ENCODE measurements at regions not wholly inside any gene's neighbourhood (a gene's known extent, or its start where the extent isn't known, plus 50 kb on each side); places are given as distances from the start of the nearest gene placed in this dataset.

- intact Hi-C loops (cut with DNase I) = no loop called here
- no peaks in the 10 kb centered on the region for H3K9me3 ChIP-seq
- no peak overlapping the region for H3K27ac ChIP-seq
- DNase-seq = no peak
- no peaks in the 10 kb centered on the region for H3K4me1 ChIP-seq
- no peaks in the 10 kb centered on the region for H3K27me3 ChIP-seq
- H3K36me3 ChIP-seq = no peaks in the 10 kb centered on the region
- no peak overlapping the region for H3K9ac ChIP-seq (ENCODE audit: low read depth in 2 of 2, low read length in 2 of 2)
- TF ChIP-seq, protein P1, sequence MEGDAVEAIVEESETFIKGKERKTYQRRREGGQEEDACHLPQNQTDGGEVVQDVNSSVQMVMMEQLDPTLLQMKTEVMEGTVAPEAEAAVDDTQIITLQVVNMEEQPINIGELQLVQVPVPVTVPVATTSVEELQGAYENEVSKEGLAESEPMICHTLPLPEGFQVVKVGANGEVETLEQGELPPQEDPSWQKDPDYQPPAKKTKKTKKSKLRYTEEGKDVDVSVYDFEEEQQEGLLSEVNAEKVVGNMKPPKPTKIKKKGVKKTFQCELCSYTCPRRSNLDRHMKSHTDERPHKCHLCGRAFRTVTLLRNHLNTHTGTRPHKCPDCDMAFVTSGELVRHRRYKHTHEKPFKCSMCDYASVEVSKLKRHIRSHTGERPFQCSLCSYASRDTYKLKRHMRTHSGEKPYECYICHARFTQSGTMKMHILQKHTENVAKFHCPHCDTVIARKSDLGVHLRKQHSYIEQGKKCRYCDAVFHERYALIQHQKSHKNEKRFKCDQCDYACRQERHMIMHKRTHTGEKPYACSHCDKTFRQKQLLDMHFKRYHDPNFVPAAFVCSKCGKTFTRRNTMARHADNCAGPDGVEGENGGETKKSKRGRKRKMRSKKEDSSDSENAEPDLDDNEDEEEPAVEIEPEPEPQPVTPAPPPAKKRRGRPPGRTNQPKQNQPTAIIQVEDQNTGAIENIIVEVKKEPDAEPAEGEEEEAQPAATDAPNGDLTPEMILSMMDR (IDR thresholded peaks at IDR 0.05) = no peak
- no peak overlapping the region for H3K4me3 ChIP-seq
Measured at GRCh38 chr3:44080474-44081072, 161.1 kb upstream of the TOPAZ1 start.

DNA sequence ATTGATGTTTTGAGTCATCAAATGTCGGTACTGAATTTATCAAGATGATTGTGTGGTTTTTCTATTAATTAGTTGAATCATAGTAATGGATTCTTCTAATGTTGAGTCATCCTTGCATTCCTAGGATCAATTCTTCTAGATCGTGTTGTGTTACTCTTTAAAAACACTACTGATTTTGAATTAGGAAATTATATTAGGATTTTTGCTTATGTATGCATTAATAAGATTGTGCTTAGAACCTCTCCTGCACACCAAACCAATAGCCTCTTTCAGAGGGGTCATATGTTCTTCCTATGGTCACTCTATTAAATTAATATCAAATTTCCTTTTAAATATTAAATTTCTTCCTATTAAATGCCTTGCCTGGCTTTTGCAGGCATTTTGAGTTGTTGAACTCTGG lies 151.7 kb upstream of the TOPAZ1 start:
- intact Hi-C loops (cut with DNase I) = no loop called here
- TF ChIP-seq, protein P1 (IDR thresholded peaks at IDR 0.05) = no peak
- H3K9me3 ChIP-seq = no peaks in the 10 kb centered on the region
- H3K36me3 ChIP-seq = no peaks in the 10 kb centered on the region
- H3K27ac ChIP-seq = no peak overlapping the region
- H3K4me1 ChIP-seq = no peaks in the 10 kb centered on the region
- H3K9ac ChIP-seq (ENCODE audit: low read depth in 2 of 2, low read length in 2 of 2) = no peak overlapping the region
- no peak overlapping the region for H3K4me3 ChIP-seq
- H3K27me3 ChIP-seq = no peaks in the 10 kb centered on the region
- DNase-seq = no peak

DNA sequence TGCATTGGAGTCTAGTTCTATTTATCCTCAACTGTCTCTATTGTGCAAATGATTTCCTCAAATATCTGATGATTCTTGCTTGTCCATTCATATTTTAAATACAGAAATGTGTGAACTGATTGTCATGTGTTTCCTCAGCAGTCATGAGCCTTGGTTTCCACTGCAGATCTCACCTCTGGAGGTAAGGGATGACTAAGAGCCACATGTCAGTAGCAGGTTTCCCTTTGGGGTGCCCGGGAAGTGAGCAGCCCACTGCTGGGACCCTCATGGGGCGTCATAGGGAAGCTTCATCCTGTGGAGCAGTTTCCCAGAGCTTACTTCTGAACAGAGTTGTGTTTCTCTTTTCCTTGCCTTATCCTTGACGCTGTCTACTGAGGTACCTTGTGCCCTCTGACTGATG lies 149.2 kb upstream of the TOPAZ1 start:
- Histone ChIP-seq H3K4me3 (no peak overlapping the region), H3K9me3 (no peaks in the 10 kb centered on the region), H3K4me1 (no peaks in the 10 kb centered on the region), H3K27ac (no peak overlapping the region), H3K27me3 (no peaks in the 10 kb centered on the region), H3K9ac (ENCODE audit: low read depth in 2 of 2, low read length in 2 of 2) (no peak overlapping the region), H3K36me3 (no peaks in the 10 kb centered on the region)
- TF ChIP-seq, protein P1 (IDR thresholded peaks at IDR 0.05) = no peak
- no peak for DNase-seq
- intact Hi-C loops (cut with DNase I) = no loop called here

GRCh38 chr3:44093531-44093930 lies 148.2 kb upstream of the TOPAZ1 start:
- no peak overlapping the region for H3K27ac ChIP-seq
- DNase-seq = no peak
- no peaks in the 10 kb centered on the region for H3K9me3 ChIP-seq
- TF ChIP-seq, protein P1 (IDR thresholded peaks at IDR 0.05) = no peak
- H3K9ac ChIP-seq (ENCODE audit: low read depth in 2 of 2, low read length in 2 of 2) = no peak overlapping the region
- no peak overlapping the region for H3K4me3 ChIP-seq
- intact Hi-C loops (cut with DNase I) = no loop called here
- no peaks in the 10 kb centered on the region for H3K36me3 ChIP-seq
- H3K4me1 ChIP-seq = no peaks in the 10 kb centered on the region
- no peaks in the 10 kb centered on the region for H3K27me3 ChIP-seq

DNA sequence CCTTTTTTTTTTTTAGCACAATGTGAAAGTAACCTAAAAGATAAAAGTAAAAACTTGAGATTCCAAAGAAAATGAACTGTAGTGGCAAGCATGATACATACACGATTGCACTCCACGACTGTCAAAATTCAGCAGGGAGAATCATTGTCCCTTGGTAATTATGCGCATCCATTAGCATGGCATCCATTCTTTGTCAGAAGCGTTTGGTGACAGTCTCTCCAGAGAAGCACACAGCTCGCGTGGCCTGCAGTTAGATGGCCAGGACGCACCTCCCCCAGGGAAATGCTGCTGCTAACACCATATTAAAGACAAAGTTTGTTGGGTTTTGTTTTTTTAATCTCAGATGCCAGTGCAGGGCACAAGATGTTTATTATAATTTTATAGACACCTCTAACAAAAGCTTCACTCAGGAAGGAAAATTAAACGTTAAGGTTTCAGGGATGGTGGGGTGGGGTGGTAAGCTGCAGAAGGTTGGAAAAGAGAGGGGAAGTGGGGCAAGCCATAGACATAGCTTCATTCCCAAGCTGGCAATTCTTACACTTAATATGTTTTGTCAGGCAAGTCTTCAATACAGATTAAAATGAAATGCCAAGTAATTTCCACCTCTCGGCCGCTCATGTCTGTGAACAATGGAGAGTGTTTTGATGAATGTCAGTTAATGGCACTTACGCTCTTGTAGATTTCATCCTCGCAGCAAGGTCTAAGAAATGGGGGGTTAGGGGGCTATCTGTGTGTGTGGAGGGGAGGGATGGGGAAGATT lies 142.8 kb upstream of the TOPAZ1 start:
- no peaks in the 10 kb centered on the region for H3K27me3 ChIP-seq
- H3K4me3 ChIP-seq = no peak overlapping the region
- no peaks in the 10 kb centered on the region for H3K36me3 ChIP-seq
- no peak overlapping the region for H3K27ac ChIP-seq
- no peak overlapping the region for H3K9ac ChIP-seq (ENCODE audit: low read depth in 2 of 2, low read length in 2 of 2)
- intact Hi-C loops (cut with DNase I) = no loop called here
- no peak for DNase-seq
- no peaks in the 10 kb centered on the region for H3K9me3 ChIP-seq
- no peaks in the 10 kb centered on the region for H3K4me1 ChIP-seq
- TF ChIP-seq, protein P1 (IDR thresholded peaks at IDR 0.05) = no peak

Measured in colonic mucosa (tissue), 4 donors.